Esophagus muscularis mucosa (tissue), 4 donors: ENCODE measurements at regions not wholly inside any gene's neighbourhood (a gene's known extent, or its start where the extent isn't known, plus 50 kb on each side); places are given as distances from the start of the nearest gene placed in this dataset.

ENCODE experiments used
- DNase-seq: peaks from one replicate; pipeline ENCODE4 v3.0.0-alpha.2; 2017; ENCODE audit errors: extremely low spot score
- H3K27ac ChIP-seq, 4 donors: fragments of 200-600 bp; sonication (generic); replicated peaks in 1 of 4; 1 replicate in 3 of 4; 2 replicates in 1 of 4; pipeline ENCODE4 v1.5.1; 2016 to 2019; ENCODE audit warnings: mild to moderate bottlenecking in 1 of 4
- H3K27me3 ChIP-seq, 4 donors: fragments of 200-600 bp; sonication (generic); one replicate each; pipeline versions ENCODE4 v1.5.1 to v1.6.0; 2016 to 2019
- H3K36me3 ChIP-seq, 4 donors: fragments of 200-600 bp; sonication (generic); one replicate each; pipeline ENCODE4 v1.5.1; 2016 to 2019
- H3K4me1 ChIP-seq, 4 donors: fragments of 200-600 bp; sonication (generic); one replicate each; pipeline ENCODE4 v1.5.1; 2016 to 2019
- H3K4me3 ChIP-seq, 4 donors: fragments of 200-600 bp; sonication (generic); 1 replicate in 2 of 4; 2 replicates in 2 of 4; pipeline ENCODE4 v1.5.1; 2016 to 2019; ENCODE audit warnings: mild to moderate bottlenecking in 4 of 4, moderate library complexity in 1 of 4
- H3K9me3 ChIP-seq, 4 donors: fragments of 200-600 bp; sonication (generic); 1 replicate in 3 of 4; 2 replicates in 1 of 4; pipeline ENCODE4 v1.5.1; 2016 to 2019
- CTCF ChIP-seq, 3 experiments: fragments of 200-600 bp in 2 of 3; fragments of 450-650 bp in 1 of 3; sonication (generic) in 2 of 3; IDR thresholded peaks; one replicate each; pipeline ENCODE4 v1.5.1; 2017 to 2019; ENCODE audit warnings: antibody characterized with exemption in 3 of 3, mild to moderate bottlenecking in 2 of 3, moderate library complexity in 1 of 3
- EP300 ChIP-seq: sonication (generic); formaldehyde crosslinking; IDR thresholded peaks from one replicate; pipeline ENCODE4 v1.6.1; 2017; ENCODE audit warnings: antibody characterized with exemption
- POLR2A ChIP-seq: fragments of 450-650 bp; IDR thresholded peaks from one replicate; pipeline ENCODE4 v1.6.1; 2017; ENCODE audit warnings: antibody characterized with exemption, moderate library complexity, mild to moderate bottlenecking, low read depth
- POLR2AphosphoS5 ChIP-seq, 2 donors: sonication (generic); formaldehyde crosslinking; IDR thresholded peaks; one replicate each; pipeline ENCODE4 v1.6.1; 2017; ENCODE audit warnings: antibody characterized with exemption in 2 of 2
- WGBS: methylation state at CpG from one replicate; pipeline ENCODE4 v1.1.5; 2018; 5-methylcytosine and 5-hydroxymethylcytosine counted together
- intact Hi-C: fragments of 100-400 bp; cut with DNase I; formaldehyde crosslinking; loops from one replicate; pipeline ENCODE4 v1.15.1; 2023

GRCh38 chr3:674116-674515, 418.7 kb upstream of the CNTN6 start:
- H3K4me3 ChIP-seq: no peak overlapping the region
- intact Hi-C loops: no loop called here
- no peaks in the 10 kb centered on the region for H3K4me1 ChIP-seq
- no peak overlapping the region for H3K27ac ChIP-seq
- WGBS: 83% methylated on average over 2 of the region's 2 CpGs
- H3K9me3 ChIP-seq: peaks cover 0 to 9% (median 4%) of the 10 kb centered on the region in 4 donors
- no peaks in the 10 kb centered on the region for H3K36me3 ChIP-seq
- no peaks in the 10 kb centered on the region for H3K27me3 ChIP-seq
- no peak for DNase-seq
- TF ChIP-seq EP300 (no peak), POLR2A (no peak), POLR2AphosphoS5 (IDR thresholded peaks at IDR 0.05) (no peak), CTCF (IDR thresholded peaks at IDR 0.05) (no peak)

GRCh38 chr3:675846-676245, 417.0 kb upstream of the CNTN6 start:
- Histone ChIP-seq H3K36me3 (no peaks in the 10 kb centered on the region), H3K4me3 (no peak overlapping the region), H3K27ac (no peak overlapping the region), H3K4me1 (no peaks in the 10 kb centered on the region), H3K9me3 (peaks cover 0 to 9% (median 4%) of the 10 kb centered on the region in 4 donors), H3K27me3 (no peaks in the 10 kb centered on the region)
- 73% methylated on average over 4 of the region's 4 CpGs for WGBS
- no peak for DNase-seq
- intact Hi-C loops: no loop called here
- TF ChIP-seq CTCF (IDR thresholded peaks at IDR 0.05) (no peak), POLR2AphosphoS5 (IDR thresholded peaks at IDR 0.05) (no peak), POLR2A (no peak), EP300 (no peak)

- DNase-seq: no peak
- Histone ChIP-seq H3K4me1 (no peaks in the 10 kb centered on the region), H3K36me3 (no peaks in the 10 kb centered on the region), H3K27me3 (no peaks in the 10 kb centered on the region), H3K9me3 (no peaks in the 10 kb centered on the region), H3K4me3 (no peak overlapping the region), H3K27ac (no peak overlapping the region)
- intact Hi-C loops: no loop called here
- no peak for TF ChIP-seq CTCF (IDR thresholded peaks at IDR 0.05)
- TF ChIP-seq POLR2AphosphoS5 (IDR thresholded peaks at IDR 0.05): no peak
- no peak for TF ChIP-seq EP300
- TF ChIP-seq POLR2A: no peak
- WGBS: 70% methylated on average over 2 of the region's 2 CpGs
Measured at GRCh38 chr3:683770-684169, 409.1 kb upstream of the CNTN6 start.

DNA sequence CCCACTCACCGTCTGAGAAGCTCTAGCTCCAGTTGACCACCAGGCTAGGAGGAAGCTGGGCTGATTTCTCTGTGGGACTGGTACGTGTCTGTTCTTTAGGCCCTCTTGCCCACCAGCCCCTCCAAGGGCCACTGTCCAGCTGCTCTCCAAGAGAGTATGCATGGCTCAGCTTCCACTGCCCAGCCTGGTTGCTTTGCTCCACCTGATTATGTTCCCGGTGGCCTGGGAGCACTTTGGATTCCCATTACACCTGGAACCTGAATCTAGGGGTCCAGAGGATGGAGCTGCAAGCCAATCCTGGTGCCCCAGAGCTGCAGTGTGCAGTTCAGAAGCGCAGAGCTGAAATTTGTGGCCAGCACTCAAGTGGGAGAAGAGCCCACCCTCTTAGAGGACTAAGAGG, 402.1 kb upstream of the CNTN6 start:
- no peaks in the 10 kb centered on the region for H3K27me3 ChIP-seq
- no peak overlapping the region for H3K4me3 ChIP-seq
- no peak for DNase-seq
- TF ChIP-seq EP300 (no peak), POLR2A (no peak), CTCF (IDR thresholded peaks at IDR 0.05) (no peak), POLR2AphosphoS5 (IDR thresholded peaks at IDR 0.05) (no peak)
- intact Hi-C loops: no loop called here
- H3K4me1 ChIP-seq: no peaks in the 10 kb centered on the region
- peaks cover 0 to 11% (median 3%) of the 10 kb centered on the region in 4 donors for H3K9me3 ChIP-seq
- 85% methylated on average over 3 of the region's 4 CpGs for WGBS
- no peak overlapping the region for H3K27ac ChIP-seq
- H3K36me3 ChIP-seq: no peaks in the 10 kb centered on the region

DNA sequence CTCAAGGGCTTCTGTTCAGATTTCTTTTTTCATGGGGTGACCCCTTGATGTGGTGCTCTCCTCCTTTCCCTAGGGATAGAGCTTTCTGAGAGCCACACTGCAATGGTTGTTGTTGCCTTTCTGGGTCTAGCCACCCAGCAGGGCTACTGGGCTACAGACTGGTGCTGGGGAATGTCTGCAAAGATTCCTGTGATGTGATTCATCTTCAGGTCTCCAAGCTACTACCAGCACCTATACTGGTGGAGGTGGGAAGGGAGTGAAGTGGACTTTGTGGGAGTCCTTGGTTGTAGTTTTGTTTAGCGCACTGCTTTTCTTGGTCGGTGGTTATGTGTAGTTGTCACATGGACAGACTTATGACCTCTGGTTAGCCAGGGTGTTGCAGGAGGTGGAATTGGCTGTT, 392.3 kb upstream of the CNTN6 start:
- H3K4me1 ChIP-seq: no peaks in the 10 kb centered on the region
- H3K4me3 ChIP-seq: no peak overlapping the region
- H3K36me3 ChIP-seq: no peaks in the 10 kb centered on the region
- H3K27ac ChIP-seq: no peak overlapping the region
- 82% methylated on average over 2 of the region's 2 CpGs for WGBS
- H3K9me3 ChIP-seq: peaks cover 0 to 3% (median 0%) of the 10 kb centered on the region in 4 donors
- H3K27me3 ChIP-seq: no peaks in the 10 kb centered on the region
- no peak for TF ChIP-seq EP300
- TF ChIP-seq CTCF (IDR thresholded peaks at IDR 0.05): no peak
- no peak for TF ChIP-seq POLR2A
- TF ChIP-seq POLR2AphosphoS5 (IDR thresholded peaks at IDR 0.05): no peak
- intact Hi-C loops: no loop called here
- DNase-seq: no peak
